MCF 10A (cell line): ENCODE measurements at regions not wholly inside any gene's neighbourhood (a gene's known extent, or its start where the extent isn't known, plus 50 kb on each side); places are given as distances from the start of the nearest gene placed in this dataset.

ENCODE experiments used
- BruUV-seq: library from RNA; stranded (reverse); fragments of 400-500 nt; replicated peaks from 2 replicates; lab custom pipeline; 2021; lab: Mats Ljungman, UMichigan
- CTCF ChIA-PET: fragments of 300-600 bp; sonication (Branson Sonifier 250); formaldehyde crosslinking; extraction: SDS; loops from one replicate; lab custom pipeline; 2021; ENCODE audit warnings: antibody characterized with exemption, inconsistent platforms; lab: Yijun Ruan, JAX
- POLR2A ChIA-PET: fragments of 300-600, 350-650 bp; sonication (Branson Sonifier 250); formaldehyde crosslinking; extraction: SDS; loops from one replicate; lab custom pipeline; 2020; ENCODE audit warnings: antibody characterized with exemption, inconsistent platforms; lab: Yijun Ruan, JAX
- DNase-seq: peaks from one replicate; pipeline ENCODE4 v3.0.0-alpha.2; 2018; ENCODE audit not compliant: unreplicated experiment
- H3K27ac Mint-ChIP-seq: one replicate; pipeline ENCODE4 v1.8.0; 2022; ENCODE audit warnings: mild to moderate bottlenecking, low read depth, mixed read lengths; ENCODE audit not compliant: unreplicated experiment
- H3K27me3 Mint-ChIP-seq: one replicate; pipeline ENCODE4 v1.8.0; 2022; ENCODE audit warnings: mixed read lengths; ENCODE audit not compliant: insufficient read depth, unreplicated experiment
- H3K36me3 Mint-ChIP-seq: one replicate; pipeline ENCODE4 v1.8.0; 2022; ENCODE audit warnings: mild to moderate bottlenecking, moderate library complexity, mixed read lengths; ENCODE audit not compliant: insufficient read depth, unreplicated experiment
- H3K4me1 Mint-ChIP-seq: one replicate; pipeline ENCODE4 v1.8.0; 2022; ENCODE audit warnings: mixed read lengths; ENCODE audit not compliant: insufficient read depth, unreplicated experiment
- H3K4me3 Mint-ChIP-seq: one replicate; pipeline ENCODE4 v1.8.0; 2022; ENCODE audit warnings: mild to moderate bottlenecking, moderate library complexity, mixed read lengths; ENCODE audit not compliant: unreplicated experiment
- H3K9me3 Mint-ChIP-seq: one replicate; pipeline ENCODE4 v1.8.0; 2022; ENCODE audit warnings: mixed read lengths; ENCODE audit not compliant: unreplicated experiment
- intact Hi-C: fragments of 100-400 bp; cut with micrococcal nuclease; formaldehyde crosslinking; loops from 2 replicates; pipeline ENCODE4 v1.14.1; 2022
- TF ChIP-seq, protein P1 (sequence below): fragments of 200-600 bp; IDR thresholded peaks from one replicate; pipeline ENCODE4 v1.8.0; 2022; ENCODE audit warnings: antibody characterized with exemption, mild to moderate bottlenecking; ENCODE audit not compliant: unreplicated experiment

DNA sequence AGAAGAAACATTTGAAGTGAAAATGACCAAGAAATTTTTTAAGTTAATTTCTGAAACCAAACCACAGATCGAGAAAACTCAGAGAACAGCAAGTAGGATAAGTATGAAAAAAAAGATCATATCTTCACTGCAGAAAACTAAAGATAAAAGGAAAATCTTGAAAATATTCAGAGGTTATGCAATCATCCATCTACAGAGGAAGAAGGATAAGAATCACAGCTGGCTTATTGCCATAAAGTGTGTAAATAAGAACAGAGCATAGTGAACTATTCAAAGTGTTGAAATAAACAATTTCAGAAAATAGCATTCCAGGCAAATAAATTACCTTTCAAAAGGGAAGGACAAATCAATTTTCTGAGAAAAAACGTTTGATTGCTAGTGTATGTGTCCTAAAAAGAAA is 1191.7 kb upstream of the CDH6 start:
- CTCF ChIA-PET, result no interaction called here
- peaks cover 8% of the 10 kb centered on the region for H3K9me3 Mint-ChIP-seq

DNA sequence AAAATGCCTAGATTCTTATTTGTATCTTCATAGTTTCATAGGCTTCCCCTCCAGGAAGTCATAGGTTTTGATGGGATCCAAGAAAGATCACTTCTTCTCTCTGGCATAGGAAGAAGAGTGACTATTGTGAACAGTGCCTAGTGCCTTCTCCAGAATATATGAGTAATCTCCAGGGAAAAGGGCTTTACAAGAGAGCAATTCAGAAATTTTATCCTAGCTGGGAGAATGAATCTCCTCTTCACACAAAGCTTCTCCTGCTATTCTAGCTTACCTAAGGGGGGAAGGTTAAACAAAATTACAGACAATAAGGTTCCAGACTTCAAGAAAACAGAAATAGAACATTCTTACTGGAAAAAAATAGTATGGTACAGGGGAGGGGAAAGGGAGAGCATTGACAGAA is 1193.3 kb upstream of the CDH6 start:
- H3K36me3 Mint-ChIP-seq, result no peaks in the 10 kb centered on the region
- no peak for DNase-seq
- H3K27ac Mint-ChIP-seq, result peak overlapping the region; percentile 29
- intact Hi-C loops, result no loop called here
- no TSS peak for BruUV-seq
- no peaks in the 10 kb centered on the region for H3K27me3 Mint-ChIP-seq
- ChIA-PET CTCF (interaction anchor here (1.1 kb wide), 1 partner anchor 40 kb away, joined by 3 read pairs; no protein-coding TSS in a partner anchor), POLR2A (no interaction called here)
- no peak overlapping the region for H3K4me3 Mint-ChIP-seq
- H3K9me3 Mint-ChIP-seq, result no peaks in the 10 kb centered on the region
- H3K4me1 Mint-ChIP-seq, result no peaks in the 10 kb centered on the region
- TF ChIP-seq, protein P1, sequence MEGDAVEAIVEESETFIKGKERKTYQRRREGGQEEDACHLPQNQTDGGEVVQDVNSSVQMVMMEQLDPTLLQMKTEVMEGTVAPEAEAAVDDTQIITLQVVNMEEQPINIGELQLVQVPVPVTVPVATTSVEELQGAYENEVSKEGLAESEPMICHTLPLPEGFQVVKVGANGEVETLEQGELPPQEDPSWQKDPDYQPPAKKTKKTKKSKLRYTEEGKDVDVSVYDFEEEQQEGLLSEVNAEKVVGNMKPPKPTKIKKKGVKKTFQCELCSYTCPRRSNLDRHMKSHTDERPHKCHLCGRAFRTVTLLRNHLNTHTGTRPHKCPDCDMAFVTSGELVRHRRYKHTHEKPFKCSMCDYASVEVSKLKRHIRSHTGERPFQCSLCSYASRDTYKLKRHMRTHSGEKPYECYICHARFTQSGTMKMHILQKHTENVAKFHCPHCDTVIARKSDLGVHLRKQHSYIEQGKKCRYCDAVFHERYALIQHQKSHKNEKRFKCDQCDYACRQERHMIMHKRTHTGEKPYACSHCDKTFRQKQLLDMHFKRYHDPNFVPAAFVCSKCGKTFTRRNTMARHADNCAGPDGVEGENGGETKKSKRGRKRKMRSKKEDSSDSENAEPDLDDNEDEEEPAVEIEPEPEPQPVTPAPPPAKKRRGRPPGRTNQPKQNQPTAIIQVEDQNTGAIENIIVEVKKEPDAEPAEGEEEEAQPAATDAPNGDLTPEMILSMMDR, result no peak

More for the DNA sequence above, 1191.7 kb upstream of the CDH6 start:
- H3K27ac Mint-ChIP-seq, result no peak overlapping the region
- TF ChIP-seq, protein P1, result no peak
- no TSS peak for BruUV-seq
- POLR2A ChIA-PET, result interaction anchor here (0.6 kb wide), 1 partner anchor 1434 kb away, joined by 4 read pairs; no protein-coding TSS in a partner anchor
- no peaks in the 10 kb centered on the region for H3K4me1 Mint-ChIP-seq
- peak; percentile 2 for DNase-seq
- no peaks in the 10 kb centered on the region for H3K27me3 Mint-ChIP-seq
- intact Hi-C loops, result no loop called here
- H3K4me3 Mint-ChIP-seq, result no peak overlapping the region
- peaks cover 5% of the 10 kb centered on the region for H3K36me3 Mint-ChIP-seq

DNA sequence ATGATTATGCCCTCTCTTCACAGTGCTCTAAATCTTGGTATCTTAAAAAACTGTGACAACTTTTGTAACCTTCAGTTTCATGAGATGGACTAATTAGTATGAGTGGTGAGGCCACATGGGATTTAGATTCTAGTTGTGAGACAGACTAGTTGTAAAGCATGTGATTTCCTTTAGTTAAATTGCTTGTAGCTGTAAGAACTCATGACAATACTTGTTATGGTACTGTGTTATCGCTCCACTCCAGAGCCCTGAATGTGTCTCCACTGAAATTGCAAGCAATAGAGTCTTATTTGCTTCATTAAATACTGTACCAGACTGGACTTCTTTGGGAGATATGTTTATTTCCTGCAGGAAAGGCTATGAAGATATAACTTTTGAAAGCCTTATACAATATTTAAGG is 1198.3 kb upstream of the CDH6 start:
- ChIA-PET POLR2A (no interaction called here), CTCF (no interaction called here)
- no peaks in the 10 kb centered on the region for H3K27me3 Mint-ChIP-seq
- intact Hi-C loops, result no loop called here
- no peaks in the 10 kb centered on the region for H3K36me3 Mint-ChIP-seq
- H3K4me1 Mint-ChIP-seq, result no peaks in the 10 kb centered on the region
- H3K4me3 Mint-ChIP-seq, result no peak overlapping the region
- no peaks in the 10 kb centered on the region for H3K9me3 Mint-ChIP-seq
- BruUV-seq, result no TSS peak
- H3K27ac Mint-ChIP-seq, result no peak overlapping the region
- TF ChIP-seq, protein P1, result no peak
- no peak for DNase-seq

DNA sequence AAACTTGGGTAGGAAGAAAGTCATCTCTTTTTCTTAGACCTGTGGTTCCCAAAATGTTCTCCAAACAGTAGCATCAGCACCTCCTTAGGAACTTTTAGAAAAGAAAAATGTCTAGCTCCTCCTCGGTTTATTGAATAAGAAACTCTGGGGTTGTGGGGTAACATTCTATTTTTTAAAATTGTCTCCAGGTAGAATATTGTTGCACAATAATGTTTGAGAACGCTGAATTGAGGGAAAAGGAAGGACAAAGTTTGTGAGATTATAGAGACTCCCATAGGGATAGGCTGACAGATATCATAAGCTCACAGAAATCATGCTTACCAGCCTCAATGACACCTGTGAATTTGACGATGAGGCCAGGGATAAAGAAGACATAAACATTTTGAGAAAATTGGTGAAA is 1199.0 kb upstream of the CDH6 start:
- H3K4me1 Mint-ChIP-seq, result no peaks in the 10 kb centered on the region
- POLR2A ChIA-PET, result no interaction called here
- no TSS peak for BruUV-seq
- TF ChIP-seq, protein P1, result no peak
- H3K9me3 Mint-ChIP-seq, result no peaks in the 10 kb centered on the region
- CTCF ChIA-PET, result no interaction called here
- no peak overlapping the region for H3K4me3 Mint-ChIP-seq
- H3K27ac Mint-ChIP-seq, result no peak overlapping the region
- H3K27me3 Mint-ChIP-seq, result no peaks in the 10 kb centered on the region
- intact Hi-C loops, result no loop called here
- H3K36me3 Mint-ChIP-seq, result no peaks in the 10 kb centered on the region
- no peak for DNase-seq
